ENCODE measurements at regions not wholly inside any gene's neighbourhood (a gene's known extent, or its start where the extent isn't known, plus 50 kb on each side); places are given as distances from the start of the nearest gene placed in this dataset.

- TF ChIP-seq, protein P1, sequence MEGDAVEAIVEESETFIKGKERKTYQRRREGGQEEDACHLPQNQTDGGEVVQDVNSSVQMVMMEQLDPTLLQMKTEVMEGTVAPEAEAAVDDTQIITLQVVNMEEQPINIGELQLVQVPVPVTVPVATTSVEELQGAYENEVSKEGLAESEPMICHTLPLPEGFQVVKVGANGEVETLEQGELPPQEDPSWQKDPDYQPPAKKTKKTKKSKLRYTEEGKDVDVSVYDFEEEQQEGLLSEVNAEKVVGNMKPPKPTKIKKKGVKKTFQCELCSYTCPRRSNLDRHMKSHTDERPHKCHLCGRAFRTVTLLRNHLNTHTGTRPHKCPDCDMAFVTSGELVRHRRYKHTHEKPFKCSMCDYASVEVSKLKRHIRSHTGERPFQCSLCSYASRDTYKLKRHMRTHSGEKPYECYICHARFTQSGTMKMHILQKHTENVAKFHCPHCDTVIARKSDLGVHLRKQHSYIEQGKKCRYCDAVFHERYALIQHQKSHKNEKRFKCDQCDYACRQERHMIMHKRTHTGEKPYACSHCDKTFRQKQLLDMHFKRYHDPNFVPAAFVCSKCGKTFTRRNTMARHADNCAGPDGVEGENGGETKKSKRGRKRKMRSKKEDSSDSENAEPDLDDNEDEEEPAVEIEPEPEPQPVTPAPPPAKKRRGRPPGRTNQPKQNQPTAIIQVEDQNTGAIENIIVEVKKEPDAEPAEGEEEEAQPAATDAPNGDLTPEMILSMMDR (IDR thresholded peaks at IDR 0.05), result no peak
- no peak for TF ChIP-seq EZH2 (IDR thresholded peaks at IDR 0.05; ENCODE audit: borderline replicate concordance, insufficient read depth, low read depth, low read length, poor library complexity, severe bottlenecking)
Observed at GRCh38 chr14:42563313-42563712, 956.6 kb downstream of the LRFN5 start.

Data from B cell (primary cell).